ENCODE measurements at regions not wholly inside any gene's neighbourhood (a gene's known extent, or its start where the extent isn't known, plus 50 kb on each side); places are given as distances from the start of the nearest gene placed in this dataset.

- TF ChIP-seq, protein P1, sequence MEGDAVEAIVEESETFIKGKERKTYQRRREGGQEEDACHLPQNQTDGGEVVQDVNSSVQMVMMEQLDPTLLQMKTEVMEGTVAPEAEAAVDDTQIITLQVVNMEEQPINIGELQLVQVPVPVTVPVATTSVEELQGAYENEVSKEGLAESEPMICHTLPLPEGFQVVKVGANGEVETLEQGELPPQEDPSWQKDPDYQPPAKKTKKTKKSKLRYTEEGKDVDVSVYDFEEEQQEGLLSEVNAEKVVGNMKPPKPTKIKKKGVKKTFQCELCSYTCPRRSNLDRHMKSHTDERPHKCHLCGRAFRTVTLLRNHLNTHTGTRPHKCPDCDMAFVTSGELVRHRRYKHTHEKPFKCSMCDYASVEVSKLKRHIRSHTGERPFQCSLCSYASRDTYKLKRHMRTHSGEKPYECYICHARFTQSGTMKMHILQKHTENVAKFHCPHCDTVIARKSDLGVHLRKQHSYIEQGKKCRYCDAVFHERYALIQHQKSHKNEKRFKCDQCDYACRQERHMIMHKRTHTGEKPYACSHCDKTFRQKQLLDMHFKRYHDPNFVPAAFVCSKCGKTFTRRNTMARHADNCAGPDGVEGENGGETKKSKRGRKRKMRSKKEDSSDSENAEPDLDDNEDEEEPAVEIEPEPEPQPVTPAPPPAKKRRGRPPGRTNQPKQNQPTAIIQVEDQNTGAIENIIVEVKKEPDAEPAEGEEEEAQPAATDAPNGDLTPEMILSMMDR (IDR thresholded peaks at IDR 0.05) = no peak
- TF ChIP-seq POLR2AphosphoS5 (IDR thresholded peaks at IDR 0.05) = no peak
- no peak for TF ChIP-seq POLR2A (IDR thresholded peaks at IDR 0.05)
Measured at GRCh38 chr3:70855149-70855548, 542.7 kb upstream of the MDFIC2 start.
